ENCODE measurements at regions not wholly inside any gene's neighbourhood (a gene's known extent, or its start where the extent isn't known, plus 50 kb on each side); places are given as distances from the start of the nearest gene placed in this dataset.
"Not testable (repeated sequence)": the region's sequence is repeated elsewhere in the genome, so short reads cannot be mapped to it uniquely, and the experiment has no call there.

- no peak for DNase-seq
These were observed 55.2 kb downstream of the RPL22L1 start for GRCh38 chr3:170814822-170815221.

GRCh38 chr3:170813266-170813665 lies 56.7 kb downstream of the RPL22L1 start:
- no peak for DNase-seq

- DNase-seq, result peak; percentile 68
These were observed 57.9 kb downstream of the RPL22L1 start for GRCh38 chr3:170811928-170812591.

GRCh38 chr3:170811515-170811914 lies 58.5 kb downstream of the RPL22L1 start:
- DNase-seq, result no peak

- no peak for DNase-seq
These were observed 60.0 kb downstream of the RPL22L1 start for GRCh38 chr3:170809975-170810357.

GRCh38 chr3:170809007-170809974 lies 60.7 kb downstream of the RPL22L1 start:
- peak; percentile 18 for DNase-seq

- DNase-seq, result no peak
These were observed 62.0 kb downstream of the RPL22L1 start for GRCh38 chr3:170808041-170808440.

- no peak for DNase-seq
These were observed 63.3 kb downstream of the RPL22L1 start for GRCh38 chr3:170806676-170807075.

GRCh38 chr3:170806141-170806540 lies 63.9 kb downstream of the RPL22L1 start:
- DNase-seq, result no peak

GRCh38 chr3:170805296-170805695 lies 64.7 kb downstream of the RPL22L1 start:
- not testable (repeated sequence) for DNase-seq

- DNase-seq, result not testable (repeated sequence)
These were observed 65.4 kb downstream of the RPL22L1 start for GRCh38 chr3:170804634-170805033.

GRCh38 chr3:170804078-170804477 lies 65.9 kb downstream of the RPL22L1 start:
- no peak for DNase-seq

- DNase-seq, result no peak
These were observed 67.5 kb downstream of the RPL22L1 start for GRCh38 chr3:170802164-170803151.

- no peak for DNase-seq
These were observed 68.4 kb downstream of the RPL22L1 start for GRCh38 chr3:170801597-170801996.

- not testable (repeated sequence) for DNase-seq
These were observed 69.7 kb downstream of the RPL22L1 start for GRCh38 chr3:170800275-170800674.

- DNase-seq, result no peak
These were observed 71.0 kb downstream of the RPL22L1 start for GRCh38 chr3:170799009-170799408.

- DNase-seq, result no peak
These were observed 72.3 kb downstream of the RPL22L1 start for GRCh38 chr3:170797685-170798084.

GRCh38 chr3:170792471-170792870 lies 77.5 kb downstream of the RPL22L1 start:
- no peak for DNase-seq

- DNase-seq, result no peak
These were observed 79.3 kb downstream of the RPL22L1 start for GRCh38 chr3:170790647-170791046.

GRCh38 chr3:170787464-170787863 lies 82.5 kb downstream of the RPL22L1 start:
- no peak for DNase-seq

- DNase-seq, result no peak
These were observed 84.5 kb downstream of the RPL22L1 start for GRCh38 chr3:170785454-170785853.

GRCh38 chr3:170784406-170784805 lies 85.6 kb downstream of the RPL22L1 start:
- DNase-seq, result no peak

- no peak for DNase-seq
These were observed 89.0 kb downstream of the RPL22L1 start for GRCh38 chr3:170780955-170781354.

Data from stimulated activated CD4-positive, alpha-beta T cell treated with anti-CD3 and anti-CD28 coated beads, Interleukin-15, amount 100 ng/mL, for 24 hours (primary cell).